PC-3 (cell line): ENCODE measurements at regions not wholly inside any gene's neighbourhood (a gene's known extent, or its start where the extent isn't known, plus 50 kb on each side); places are given as distances from the start of the nearest gene placed in this dataset.

ENCODE experiments used
- ATAC-seq: fragments of 200-7000 bp; cut with Tn5 transposase; 2 replicates; pipeline ENCODE4 v1.9.1; 2020; ENCODE audit warnings: mild to moderate bottlenecking, moderate library complexity
- BruUV-seq: library from RNA; stranded (reverse); fragments of 400-500 nt; replicated peaks from 2 replicates; lab custom pipeline; 2021; lab: Mats Ljungman, UMichigan
- CTCF ChIA-PET: fragments of 300-600 bp; sonication (Branson Sonifier 250); formaldehyde crosslinking; loops from one replicate; lab custom pipeline; 2022; ENCODE audit warnings: antibody characterized with exemption; lab: Charles Lee
- POLR2A ChIA-PET: fragments of 300-600 bp; sonication (Branson Sonifier 250); formaldehyde crosslinking; loops from one replicate; lab custom pipeline; 2022; ENCODE audit warnings: antibody characterized with exemption; ENCODE audit not compliant: unreplicated experiment; lab: Charles Lee
- DNase-seq: peaks from one replicate; pipeline ENCODE4 v3.0.0-alpha.2; 2015
- H2AFZ ChIP-seq: fragments of 300-600 bp; sonication (generic); 2 replicates; pipeline ENCODE4 v1.6.0; 2016; ENCODE audit warnings: antibody characterized with exemption, low read length
- H3F3A ChIP-seq: fragments of 300-600 bp; sonication (generic); one replicate; pipeline ENCODE4 v1.6.0; 2017; ENCODE audit warnings: antibody characterized with exemption, low read length, control low read depth, mild to moderate bottlenecking; ENCODE audit not compliant: unreplicated experiment
- H3K27ac ChIP-seq: fragments of 300-600 bp; sonication (generic); 2 replicates; pipeline ENCODE4 v1.5.1; 2016; ENCODE audit warnings: mild to moderate bottlenecking, low read length
- H3K27me3 ChIP-seq: fragments of 300-600 bp; sonication (generic); 2 replicates; pipeline ENCODE4 v1.6.1; 2016; ENCODE audit warnings: low read length, mixed read lengths
- H3K36me3 ChIP-seq: fragments of 300-600 bp; sonication (generic); 2 replicates; pipeline ENCODE4 v1.6.1; 2016; ENCODE audit warnings: low read depth, mixed run types, low read length, mixed read lengths
- H3K4me1 ChIP-seq: fragments of 300-600 bp; sonication (generic); 2 replicates; pipeline ENCODE4 v1.5.1; 2016; ENCODE audit warnings: low read length; ENCODE audit not compliant: insufficient read depth
- H3K4me2 ChIP-seq: fragments of 300-600 bp; sonication (generic); 2 replicates; pipeline ENCODE4 v1.6.0; 2016; ENCODE audit warnings: low read length
- H3K4me3 ChIP-seq: fragments of 300-600 bp; sonication (generic); 2 replicates; pipeline ENCODE4 v1.5.1; 2016; ENCODE audit warnings: mild to moderate bottlenecking, low read length, mixed read lengths
- H3K79me2 ChIP-seq: fragments of 300-600 bp; sonication (generic); 2 replicates; pipeline ENCODE4 v1.6.1; 2017; ENCODE audit warnings: low read length, mixed read lengths
- H3K9ac ChIP-seq: fragments of 300-600 bp; sonication (generic); 2 replicates; pipeline ENCODE4 v1.6.0; 2016; ENCODE audit warnings: mild to moderate bottlenecking, low read length
- H3K9me2 ChIP-seq: fragments of 300-600 bp; sonication (generic); replicated peaks from 2 replicates; pipeline ENCODE4 v1.6.1; 2016; ENCODE audit warnings: mixed run types, low read length, mixed read lengths
- H3K9me3 ChIP-seq: fragments of 300-600 bp; sonication (generic); 2 replicates; pipeline ENCODE4 v1.6.1; 2016; ENCODE audit warnings: low read length, mixed read lengths
- H4K20me1 ChIP-seq: fragments of 300-600 bp; sonication (generic); 2 replicates; pipeline ENCODE4 v1.6.1; 2016; ENCODE audit warnings: low read length, mixed read lengths
- EZH2 ChIP-seq: fragments of 300-600 bp; sonication (generic); IDR thresholded peaks from one replicate; pipeline ENCODE4 v1.6.1; 2017; ENCODE audit warnings: antibody characterized with exemption, mild to moderate bottlenecking, low read length; ENCODE audit not compliant: unreplicated experiment
- EZH2phosphoT487 ChIP-seq: fragments of 300-600 bp; sonication (generic); IDR thresholded peaks from 2 replicates; pipeline ENCODE4 v1.6.1; 2018; ENCODE audit warnings: mild to moderate bottlenecking, antibody characterized with exemption, low read length, borderline replicate concordance
- intact Hi-C: fragments of 100-400 bp; cut with micrococcal nuclease; formaldehyde crosslinking; loops from 2 replicates; pipeline ENCODE4 v1.9.0; 2023
- TF ChIP-seq, protein P1 (sequence below): fragments of 300-600 bp; sonication (generic); conservative IDR thresholded peaks from 2 replicates; pipeline ENCODE4 v1.5.1; 2017; ENCODE audit warnings: antibody characterized with exemption, low read depth, mild to moderate bottlenecking, low read length

DNA sequence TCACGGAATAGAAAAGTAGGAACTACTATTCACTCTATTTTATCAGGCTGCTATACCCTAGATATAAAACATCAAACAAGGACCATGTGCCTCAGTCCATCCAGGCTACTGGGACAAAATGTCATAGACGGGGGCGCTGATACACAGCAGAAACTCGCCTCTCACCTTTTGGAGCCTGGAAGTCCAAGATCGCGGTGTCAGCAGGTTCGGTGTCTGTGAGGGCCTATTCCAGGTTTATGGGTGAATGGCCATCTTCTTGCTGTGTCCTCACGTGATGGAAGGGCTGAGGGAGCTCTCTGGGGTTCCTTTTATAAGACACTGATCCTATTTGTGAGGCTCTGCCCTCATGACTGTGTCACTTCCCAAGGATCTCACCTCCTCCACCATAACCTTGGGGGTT is 89.5 kb downstream of the DLL1 start:
- H3K4me1 ChIP-seq = no peaks in the 10 kb centered on the region
- H3K9me3 ChIP-seq = no peaks in the 10 kb centered on the region
- no peaks in the 10 kb centered on the region for H3K36me3 ChIP-seq
- DNase-seq (no peak), ATAC-seq (no peak)
- no peak overlapping the region for H3K27ac ChIP-seq
- H3K4me3 ChIP-seq = no peak overlapping the region
- H3K4me2 ChIP-seq = no peak overlapping the region
- no peaks in the 10 kb centered on the region for H4K20me1 ChIP-seq
- no peak overlapping the region for H3K9ac ChIP-seq
- no peaks in the 10 kb centered on the region for H3K9me2 ChIP-seq
- no peaks in the 10 kb centered on the region for H3K79me2 ChIP-seq
- ChIA-PET POLR2A (no interaction called here), CTCF (no interaction called here)
- H3K27me3 ChIP-seq = no peaks in the 10 kb centered on the region
- H3F3A ChIP-seq = no peaks in the 10 kb centered on the region
- H2AFZ ChIP-seq = no peak overlapping the region
- no peak for TF ChIP-seq EZH2
- TF ChIP-seq, protein P1, sequence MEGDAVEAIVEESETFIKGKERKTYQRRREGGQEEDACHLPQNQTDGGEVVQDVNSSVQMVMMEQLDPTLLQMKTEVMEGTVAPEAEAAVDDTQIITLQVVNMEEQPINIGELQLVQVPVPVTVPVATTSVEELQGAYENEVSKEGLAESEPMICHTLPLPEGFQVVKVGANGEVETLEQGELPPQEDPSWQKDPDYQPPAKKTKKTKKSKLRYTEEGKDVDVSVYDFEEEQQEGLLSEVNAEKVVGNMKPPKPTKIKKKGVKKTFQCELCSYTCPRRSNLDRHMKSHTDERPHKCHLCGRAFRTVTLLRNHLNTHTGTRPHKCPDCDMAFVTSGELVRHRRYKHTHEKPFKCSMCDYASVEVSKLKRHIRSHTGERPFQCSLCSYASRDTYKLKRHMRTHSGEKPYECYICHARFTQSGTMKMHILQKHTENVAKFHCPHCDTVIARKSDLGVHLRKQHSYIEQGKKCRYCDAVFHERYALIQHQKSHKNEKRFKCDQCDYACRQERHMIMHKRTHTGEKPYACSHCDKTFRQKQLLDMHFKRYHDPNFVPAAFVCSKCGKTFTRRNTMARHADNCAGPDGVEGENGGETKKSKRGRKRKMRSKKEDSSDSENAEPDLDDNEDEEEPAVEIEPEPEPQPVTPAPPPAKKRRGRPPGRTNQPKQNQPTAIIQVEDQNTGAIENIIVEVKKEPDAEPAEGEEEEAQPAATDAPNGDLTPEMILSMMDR = no peak
- TF ChIP-seq EZH2phosphoT487 = no peak
- BruUV-seq = no TSS peak
- intact Hi-C loops = no loop called here

DNA sequence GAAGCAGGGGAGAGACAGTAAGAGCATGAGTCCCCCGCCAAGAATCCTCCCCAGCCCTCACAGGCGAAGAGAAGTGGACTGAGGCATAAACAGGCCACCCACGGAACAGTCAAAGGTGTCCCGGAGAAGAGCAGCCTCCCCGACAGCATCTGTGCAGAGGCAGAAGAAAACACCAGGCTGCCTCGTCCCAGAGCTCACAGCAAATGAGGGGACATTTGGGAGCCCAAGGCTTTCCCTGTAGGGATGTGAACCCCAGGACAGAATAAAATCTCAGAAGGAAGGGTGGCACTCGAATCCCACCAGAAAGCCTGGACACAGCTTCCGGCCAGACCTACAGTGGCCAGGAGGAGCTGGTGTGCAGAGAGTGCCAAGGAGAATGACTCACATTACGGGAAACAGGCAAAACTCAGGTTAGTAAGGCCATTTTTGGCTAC is 90.4 kb downstream of the DLL1 start:
- Histone ChIP-seq H3K9ac (no peak overlapping the region), H3K4me3 (no peak overlapping the region), H4K20me1 (no peaks in the 10 kb centered on the region), H3K36me3 (no peaks in the 10 kb centered on the region), H3K79me2 (no peaks in the 10 kb centered on the region), H3K27me3 (no peaks in the 10 kb centered on the region), H3K4me1 (no peaks in the 10 kb centered on the region), H3K27ac (no peak overlapping the region), H2AFZ (no peak overlapping the region), H3K4me2 (no peak overlapping the region), H3K9me3 (no peaks in the 10 kb centered on the region), H3F3A (no peaks in the 10 kb centered on the region), H3K9me2 (no peaks in the 10 kb centered on the region)
- DNase-seq = peak; percentile 17
- TF ChIP-seq EZH2phosphoT487 (no peak), EZH2 (no peak)
- TF ChIP-seq, protein P1 = no peak
- POLR2A ChIA-PET = no interaction called here
- no peak for ATAC-seq
- intact Hi-C loops = no loop called here
- BruUV-seq = no TSS peak
- CTCF ChIA-PET = no interaction called here

DNA sequence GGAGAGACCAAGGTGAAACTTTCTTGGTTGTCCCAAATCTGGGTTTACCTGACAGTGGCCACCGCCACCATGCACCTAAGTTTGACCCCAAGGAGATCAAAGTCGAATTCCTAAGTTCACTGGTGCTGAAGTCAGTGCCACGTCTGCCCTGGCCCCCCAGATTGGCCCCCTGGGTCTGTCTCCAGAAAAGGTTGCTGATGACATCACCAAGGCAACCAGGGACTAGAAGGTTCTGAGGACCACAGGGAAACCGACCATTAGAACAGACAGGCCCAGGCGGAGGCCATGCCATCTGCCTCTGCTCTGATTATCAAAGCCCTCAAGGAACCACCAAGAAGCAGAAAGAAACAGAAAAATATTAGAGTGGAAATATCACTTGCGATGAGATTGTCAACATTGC is 91.2 kb downstream of the DLL1 start:
- ATAC-seq = no peak
- no peaks in the 10 kb centered on the region for H3K79me2 ChIP-seq
- no peaks in the 10 kb centered on the region for H4K20me1 ChIP-seq
- no peaks in the 10 kb centered on the region for H3K36me3 ChIP-seq
- no peak overlapping the region for H3K4me3 ChIP-seq
- no peaks in the 10 kb centered on the region for H3K27me3 ChIP-seq
- CTCF ChIA-PET = no interaction called here
- BruUV-seq = no TSS peak
- DNase-seq = no peak
- no peaks in the 10 kb centered on the region for H3F3A ChIP-seq
- intact Hi-C loops = no loop called here
- TF ChIP-seq, protein P1 = no peak
- TF ChIP-seq EZH2phosphoT487 = no peak
- no peak for TF ChIP-seq EZH2
- H3K9me2 ChIP-seq = no peaks in the 10 kb centered on the region
- no peaks in the 10 kb centered on the region for H3K9me3 ChIP-seq
- no peaks in the 10 kb centered on the region for H3K4me1 ChIP-seq
- H3K4me2 ChIP-seq = no peak overlapping the region
- no peak overlapping the region for H2AFZ ChIP-seq
- H3K9ac ChIP-seq = no peak overlapping the region
- no peak overlapping the region for H3K27ac ChIP-seq
- POLR2A ChIA-PET = no interaction called here
